Karpas-422 (cell line): ENCODE measurements at regions not wholly inside any gene's neighbourhood (a gene's known extent, or its start where the extent isn't known, plus 50 kb on each side); places are given as distances from the start of the nearest gene placed in this dataset.

Source experiments
- DNase-seq: peaks from one replicate; pipeline ENCODE4 v3.0.0-alpha.2; 2015
- H2AFZ ChIP-seq: fragments of 200-600 bp; sonication (generic); 2 replicates; pipeline ENCODE4 v1.6.1; 2014; ENCODE audit warnings: antibody characterized with exemption, low read length, mixed read lengths
- H3K27ac ChIP-seq: fragments of 200-600 bp; sonication (generic); 2 replicates; pipeline ENCODE4 v1.5.1; 2014; ENCODE audit warnings: mild to moderate bottlenecking, low read length, moderate library complexity
- H3K27me3 ChIP-seq: fragments of 200-600 bp; sonication (generic); 2 replicates; pipeline ENCODE4 v1.6.1; 2014; ENCODE audit warnings: low read length, mixed read lengths
- H3K36me3 ChIP-seq: fragments of 200-600 bp; sonication (generic); 2 replicates; pipeline ENCODE4 v1.6.1; 2014; ENCODE audit warnings: low read length, mixed read lengths; ENCODE audit not compliant: insufficient read depth
- H3K4me1 ChIP-seq: fragments of 200-600 bp; sonication (generic); 2 replicates; pipeline ENCODE4 v1.6.1; 2014; ENCODE audit warnings: mild to moderate bottlenecking, low read length, mixed read lengths
- H3K4me2 ChIP-seq: fragments of 200-600 bp; sonication (generic); 2 replicates; pipeline ENCODE4 v1.6.1; 2014; ENCODE audit warnings: low read length, low read depth, mild to moderate bottlenecking; ENCODE audit not compliant: poor library complexity, severe bottlenecking
- H3K4me3 ChIP-seq: fragments of 200-600 bp; sonication (generic); 2 replicates; pipeline ENCODE4 v1.5.1; 2014; ENCODE audit warnings: mild to moderate bottlenecking, antibody characterized with exemption, low read length, mixed read lengths
- H3K79me2 ChIP-seq: fragments of 200-600 bp; sonication (generic); 2 replicates; pipeline ENCODE4 v1.6.1; 2014; ENCODE audit warnings: mild to moderate bottlenecking, low read length, mixed read lengths
- H3K9ac ChIP-seq: fragments of 200-600 bp; sonication (generic); 2 replicates; pipeline ENCODE4 v1.6.0; 2014; ENCODE audit warnings: low read length
- H3K9me2 ChIP-seq: fragments of 200-600 bp; sonication (generic), shearing (Covaris generic); replicated peaks from 2 replicates; pipeline ENCODE4 v1.6.0; 2014; ENCODE audit warnings: mild to moderate bottlenecking, low read length, moderate library complexity; ENCODE audit not compliant: insufficient read depth
- H3K9me3 ChIP-seq: fragments of 300-700, 200-600 bp; sonication (generic); 2 replicates; pipeline ENCODE4 v1.6.1; 2014; ENCODE audit warnings: low read length, mixed read lengths
- H4K20me1 ChIP-seq: fragments of 200-600 bp; sonication (generic); 2 replicates; pipeline ENCODE4 v1.6.1; 2014; ENCODE audit warnings: mild to moderate bottlenecking, antibody characterized with exemption, low read length, low read depth; ENCODE audit not compliant: insufficient read depth

- Histone ChIP-seq H3K27me3 (no peaks in the 10 kb centered on the region), H3K9ac (no peak overlapping the region), H3K4me3 (no peak overlapping the region), H3K36me3 (no peaks in the 10 kb centered on the region), H2AFZ (no peak overlapping the region), H4K20me1 (no peaks in the 10 kb centered on the region), H3K9me2 (no peaks in the 10 kb centered on the region; the same call in 1 of the 2 replicates), H3K27ac (no peak overlapping the region), H3K4me2 (no peak overlapping the region), H3K79me2 (no peaks in the 10 kb centered on the region), H3K9me3 (no peaks in the 10 kb centered on the region; the same call in 1 of the 2 replicates), H3K4me1 (no peaks in the 10 kb centered on the region)
- DNase-seq, result no peak
Observed at GRCh38 chr9:79220251-79220650, 351.5 kb upstream of the TLE4 start.

DNA sequence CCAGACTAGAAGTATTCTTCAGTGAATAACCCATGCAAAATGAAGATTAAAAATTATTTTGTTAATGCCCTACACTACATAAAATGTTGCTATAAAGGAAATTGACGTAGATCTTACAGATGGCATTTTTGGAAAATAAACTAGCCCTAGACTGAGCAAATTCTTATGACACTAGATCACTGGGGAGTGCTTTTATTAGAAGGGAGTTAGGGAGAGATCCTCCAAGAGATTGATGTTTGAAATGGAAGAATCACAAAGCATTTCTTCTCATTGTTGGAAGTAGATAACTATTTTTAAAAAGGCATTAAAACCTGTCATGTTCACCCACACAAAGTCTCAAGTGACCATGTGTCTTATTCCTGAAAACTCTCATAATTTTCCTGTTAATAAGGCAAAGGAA is 351.1 kb upstream of the TLE4 start:
- no peak overlapping the region for H3K4me2 ChIP-seq
- no peak for DNase-seq
- no peak overlapping the region for H2AFZ ChIP-seq
- no peaks in the 10 kb centered on the region for H3K4me1 ChIP-seq
- no peaks in the 10 kb centered on the region for H3K36me3 ChIP-seq
- H3K79me2 ChIP-seq, result no peaks in the 10 kb centered on the region
- H4K20me1 ChIP-seq, result no peaks in the 10 kb centered on the region
- no peaks in the 10 kb centered on the region; the same call in 1 of the 2 replicates for H3K9me2 ChIP-seq
- H3K4me3 ChIP-seq, result no peak overlapping the region
- H3K27ac ChIP-seq, result no peak overlapping the region
- H3K9ac ChIP-seq, result no peak overlapping the region
- no peaks in the 10 kb centered on the region; the same call in 1 of the 2 replicates for H3K9me3 ChIP-seq
- H3K27me3 ChIP-seq, result no peaks in the 10 kb centered on the region

GRCh38 chr9:79221084-79221483 is 350.7 kb upstream of the TLE4 start:
- Histone ChIP-seq H3K36me3 (no peaks in the 10 kb centered on the region), H3K9me3 (no peaks in the 10 kb centered on the region; the same call in 1 of the 2 replicates), H3K9ac (no peak overlapping the region), H2AFZ (no peak overlapping the region), H3K4me3 (no peak overlapping the region), H3K27me3 (no peaks in the 10 kb centered on the region), H3K9me2 (no peaks in the 10 kb centered on the region; the same call in 1 of the 2 replicates), H3K79me2 (no peaks in the 10 kb centered on the region), H3K4me1 (no peaks in the 10 kb centered on the region), H3K4me2 (no peak overlapping the region), H3K27ac (no peak overlapping the region), H4K20me1 (no peaks in the 10 kb centered on the region)
- no peak for DNase-seq

- H3K9me2 ChIP-seq, result no peaks in the 10 kb centered on the region; the same call in 1 of the 2 replicates
- no peaks in the 10 kb centered on the region for H3K79me2 ChIP-seq
- H3K9ac ChIP-seq, result no peak overlapping the region
- no peak overlapping the region for H3K4me2 ChIP-seq
- H3K27me3 ChIP-seq, result no peaks in the 10 kb centered on the region
- H4K20me1 ChIP-seq, result no peaks in the 10 kb centered on the region
- H3K36me3 ChIP-seq, result no peaks in the 10 kb centered on the region
- no peak overlapping the region for H2AFZ ChIP-seq
- no peak overlapping the region for H3K4me3 ChIP-seq
- H3K4me1 ChIP-seq, result no peaks in the 10 kb centered on the region
- no peaks in the 10 kb centered on the region; the same call in 1 of the 2 replicates for H3K9me3 ChIP-seq
- H3K27ac ChIP-seq, result no peak overlapping the region
- DNase-seq, result no peak
Observed at GRCh38 chr9:79222483-79222882, 349.3 kb upstream of the TLE4 start.

GRCh38 chr9:79224672-79225433 is 346.9 kb upstream of the TLE4 start:
- Histone ChIP-seq H3K4me2 (no peak overlapping the region), H4K20me1 (no peaks in the 10 kb centered on the region), H3K4me1 (no peaks in the 10 kb centered on the region), H3K4me3 (no peak overlapping the region), H3K9ac (no peak overlapping the region), H3K27ac (no peak overlapping the region), H3K9me2 (no peaks in the 10 kb centered on the region; the same call in 1 of the 2 replicates), H3K79me2 (no peaks in the 10 kb centered on the region), H3K36me3 (no peaks in the 10 kb centered on the region), H3K9me3 (peaks cover 3% of the 10 kb centered on the region), H3K27me3 (no peaks in the 10 kb centered on the region), H2AFZ (no peak overlapping the region)
- DNase-seq, result no peak

- no peak overlapping the region for H3K27ac ChIP-seq
- H4K20me1 ChIP-seq, result no peaks in the 10 kb centered on the region
- H2AFZ ChIP-seq, result no peak overlapping the region
- peaks cover 3% of the 10 kb centered on the region; the same call in 1 of the 2 replicates for H3K9me3 ChIP-seq
- no peaks in the 10 kb centered on the region for H3K79me2 ChIP-seq
- H3K9me2 ChIP-seq, result no peaks in the 10 kb centered on the region
- H3K9ac ChIP-seq, result no peak overlapping the region
- no peak overlapping the region for H3K4me2 ChIP-seq
- no peak overlapping the region for H3K4me3 ChIP-seq
- H3K36me3 ChIP-seq, result no peaks in the 10 kb centered on the region
- H3K27me3 ChIP-seq, result no peaks in the 10 kb centered on the region
- H3K4me1 ChIP-seq, result no peaks in the 10 kb centered on the region
- peak; percentile 76 for DNase-seq
Observed at GRCh38 chr9:79233542-79233941, 338.2 kb upstream of the TLE4 start.

GRCh38 chr9:79236466-79236865 is 335.3 kb upstream of the TLE4 start:
- DNase-seq, result no peak
- no peak overlapping the region for H3K4me3 ChIP-seq
- H3K4me1 ChIP-seq, result no peaks in the 10 kb centered on the region
- no peak overlapping the region for H3K9ac ChIP-seq
- H3K27me3 ChIP-seq, result no peaks in the 10 kb centered on the region
- no peaks in the 10 kb centered on the region for H3K9me3 ChIP-seq
- no peak overlapping the region for H3K27ac ChIP-seq
- no peaks in the 10 kb centered on the region for H3K79me2 ChIP-seq
- no peaks in the 10 kb centered on the region for H3K36me3 ChIP-seq
- no peaks in the 10 kb centered on the region for H4K20me1 ChIP-seq
- no peak overlapping the region for H3K4me2 ChIP-seq
- no peaks in the 10 kb centered on the region for H3K9me2 ChIP-seq
- no peak overlapping the region for H2AFZ ChIP-seq

DNA sequence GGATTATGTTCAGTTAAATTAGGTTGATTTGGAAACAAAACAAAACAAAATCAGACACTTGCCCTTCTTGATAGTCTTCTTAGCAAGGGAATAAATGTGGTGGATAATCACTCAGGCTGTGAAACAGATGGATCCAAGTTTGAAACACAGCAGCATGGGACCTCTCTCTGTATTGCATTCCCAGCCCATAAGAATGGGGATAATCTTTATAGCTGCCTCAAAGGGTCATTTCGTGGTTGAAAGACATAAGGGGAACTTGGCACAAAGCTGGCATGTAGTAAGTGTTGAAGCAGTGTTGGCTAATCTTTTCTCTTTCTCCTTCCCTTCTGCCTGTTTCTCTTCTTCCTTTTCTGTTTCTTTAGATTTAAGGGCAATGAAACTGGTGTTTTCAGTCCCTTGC is 333.9 kb upstream of the TLE4 start:
- H3K9ac ChIP-seq, result no peak overlapping the region
- H3K36me3 ChIP-seq, result no peaks in the 10 kb centered on the region
- no peaks in the 10 kb centered on the region for H3K79me2 ChIP-seq
- no peaks in the 10 kb centered on the region for H4K20me1 ChIP-seq
- no peak overlapping the region for H2AFZ ChIP-seq
- H3K4me1 ChIP-seq, result no peaks in the 10 kb centered on the region
- no peaks in the 10 kb centered on the region for H3K9me2 ChIP-seq
- no peaks in the 10 kb centered on the region for H3K27me3 ChIP-seq
- H3K4me2 ChIP-seq, result no peak overlapping the region
- H3K27ac ChIP-seq, result no peak overlapping the region
- no peak for DNase-seq
- no peak overlapping the region for H3K4me3 ChIP-seq
- H3K9me3 ChIP-seq, result no peaks in the 10 kb centered on the region
